ENCODE measurements at regions not wholly inside any gene's neighbourhood (a gene's known extent, or its start where the extent isn't known, plus 50 kb on each side); places are given as distances from the start of the nearest gene placed in this dataset.
"Not testable (repeated sequence)": the region's sequence is repeated elsewhere in the genome, so short reads cannot be mapped to it uniquely, and the experiment has no call there.

DNA sequence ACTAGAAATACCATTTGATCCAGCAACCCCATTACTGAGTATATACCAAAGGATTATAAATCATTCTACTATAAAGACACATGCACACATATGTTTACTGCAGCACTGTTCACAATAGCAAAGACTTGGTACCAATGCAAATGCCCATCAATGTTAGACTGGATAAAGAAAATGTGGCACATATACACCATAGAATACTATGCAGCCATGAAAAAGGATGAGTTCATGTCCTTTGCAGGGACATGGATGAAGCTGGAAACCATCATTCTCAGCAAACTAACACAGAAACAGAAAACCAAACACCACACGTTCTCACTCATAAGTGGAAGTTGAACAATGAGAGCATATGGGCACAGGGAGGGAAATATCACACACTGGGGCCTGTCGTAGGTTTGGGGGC is 106.0 kb downstream of the SPATA18 start:
- DNase-seq, ATAC-seq: not testable (repeated sequence)
- 13% methylated on average over 1 of the region's 2 CpGs for WGBS (ENCODE audit: insufficient coverage, low coverage, low lambda C conversion rate, missing lambda C conversion rate)

DNA sequence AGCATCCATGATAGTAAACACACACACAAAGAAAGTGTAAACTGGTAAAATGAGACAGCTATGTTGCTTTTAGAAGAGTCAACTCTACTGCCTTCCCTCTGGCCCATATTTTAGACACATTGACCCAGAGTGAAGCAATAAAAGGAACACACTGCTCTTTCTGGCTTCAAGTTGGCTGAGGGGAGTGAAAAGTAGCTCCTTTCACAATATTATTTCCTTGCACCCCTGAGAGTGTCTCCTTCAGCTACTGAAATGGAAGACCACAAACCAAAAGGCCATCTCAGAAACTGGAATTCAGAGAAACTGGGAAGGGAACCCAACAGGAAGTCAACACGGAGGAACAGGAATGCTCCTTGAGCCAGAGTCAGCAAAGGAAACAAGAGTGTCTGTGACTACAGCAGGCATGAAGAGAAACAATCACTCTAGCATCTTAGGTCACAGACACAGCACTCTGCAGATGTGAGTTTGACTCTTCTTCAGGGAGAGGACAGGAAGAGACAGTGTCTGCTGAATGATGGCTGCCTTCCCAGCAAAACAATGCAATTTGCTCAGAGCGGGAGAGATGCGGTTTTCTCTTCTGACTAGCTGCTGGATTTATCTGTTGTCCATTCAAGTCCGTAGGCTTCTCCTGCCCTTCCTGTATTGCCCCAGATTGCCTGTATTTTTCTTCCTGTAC is 106.7 kb downstream of the SPATA18 start:
- Histone ChIP-seq H3K36me3 (no peaks in the 10 kb centered on the region), H3K27me3 (no peaks in the 10 kb centered on the region), H3K9me3 (no peaks in the 10 kb centered on the region), H3K4me1 (no peaks in the 10 kb centered on the region), H3K27ac (no peak overlapping the region), H3K4me3 (no peak overlapping the region)
- DNase-seq (no peak), ATAC-seq (peak in 1 of 4 donors; percentile 38)
- TF ChIP-seq, protein P1, sequence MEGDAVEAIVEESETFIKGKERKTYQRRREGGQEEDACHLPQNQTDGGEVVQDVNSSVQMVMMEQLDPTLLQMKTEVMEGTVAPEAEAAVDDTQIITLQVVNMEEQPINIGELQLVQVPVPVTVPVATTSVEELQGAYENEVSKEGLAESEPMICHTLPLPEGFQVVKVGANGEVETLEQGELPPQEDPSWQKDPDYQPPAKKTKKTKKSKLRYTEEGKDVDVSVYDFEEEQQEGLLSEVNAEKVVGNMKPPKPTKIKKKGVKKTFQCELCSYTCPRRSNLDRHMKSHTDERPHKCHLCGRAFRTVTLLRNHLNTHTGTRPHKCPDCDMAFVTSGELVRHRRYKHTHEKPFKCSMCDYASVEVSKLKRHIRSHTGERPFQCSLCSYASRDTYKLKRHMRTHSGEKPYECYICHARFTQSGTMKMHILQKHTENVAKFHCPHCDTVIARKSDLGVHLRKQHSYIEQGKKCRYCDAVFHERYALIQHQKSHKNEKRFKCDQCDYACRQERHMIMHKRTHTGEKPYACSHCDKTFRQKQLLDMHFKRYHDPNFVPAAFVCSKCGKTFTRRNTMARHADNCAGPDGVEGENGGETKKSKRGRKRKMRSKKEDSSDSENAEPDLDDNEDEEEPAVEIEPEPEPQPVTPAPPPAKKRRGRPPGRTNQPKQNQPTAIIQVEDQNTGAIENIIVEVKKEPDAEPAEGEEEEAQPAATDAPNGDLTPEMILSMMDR (IDR thresholded peaks at IDR 0.05), result no peak
- TF ChIP-seq POLR2A (IDR thresholded peaks at IDR 0.05), result no peak
- intact Hi-C loops (cut with DNase I), result no loop called here
- 31% methylated on average over 2 of the region's 4 CpGs for WGBS (ENCODE audit: insufficient coverage, low coverage, low lambda C conversion rate, missing lambda C conversion rate)

More for the DNA sequence above, 106.0 kb downstream of the SPATA18 start:
- H3K27me3 ChIP-seq; H3K4me3 ChIP-seq; H3K27ac ChIP-seq; intact Hi-C loops (cut with DNase I); H3K36me3 ChIP-seq; H3K4me1 ChIP-seq; H3K9me3 ChIP-seq: not testable (repeated sequence)

DNA sequence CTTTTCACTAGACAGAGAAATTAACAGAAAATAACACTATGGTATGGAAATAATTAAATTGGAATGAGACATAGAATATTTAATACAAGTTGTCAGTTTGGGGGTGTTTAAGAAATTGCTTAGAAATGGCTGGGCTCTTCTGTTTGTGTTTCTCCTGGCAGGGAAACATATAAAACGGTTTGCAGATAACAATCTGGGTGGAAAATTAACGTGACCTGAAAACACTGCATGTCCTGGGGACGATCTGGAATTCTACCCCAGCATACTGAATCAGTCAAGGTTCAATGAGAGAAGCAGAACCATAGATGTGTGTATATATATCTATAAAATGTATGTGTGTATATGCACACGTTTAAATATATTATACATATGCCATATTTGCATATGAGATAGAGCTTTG is 109.8 kb downstream of the SPATA18 start:
- no peak overlapping the region for H3K27ac ChIP-seq
- ATAC-seq (no peak), DNase-seq (no peak)
- no peaks in the 10 kb centered on the region for H3K4me1 ChIP-seq
- H3K4me3 ChIP-seq, result no peak overlapping the region
- intact Hi-C loops (cut with DNase I), result no loop called here
- H3K36me3 ChIP-seq, result no peaks in the 10 kb centered on the region
- no peaks in the 10 kb centered on the region for H3K27me3 ChIP-seq
- H3K9me3 ChIP-seq, result no peaks in the 10 kb centered on the region
- TF ChIP-seq, protein P1 (IDR thresholded peaks at IDR 0.05), result no peak
- TF ChIP-seq POLR2A (IDR thresholded peaks at IDR 0.05), result no peak
- WGBS (ENCODE audit: insufficient coverage, low coverage, low lambda C conversion rate, missing lambda C conversion rate), result 32% methylated on average over 4 of the region's 4 CpGs

DNA sequence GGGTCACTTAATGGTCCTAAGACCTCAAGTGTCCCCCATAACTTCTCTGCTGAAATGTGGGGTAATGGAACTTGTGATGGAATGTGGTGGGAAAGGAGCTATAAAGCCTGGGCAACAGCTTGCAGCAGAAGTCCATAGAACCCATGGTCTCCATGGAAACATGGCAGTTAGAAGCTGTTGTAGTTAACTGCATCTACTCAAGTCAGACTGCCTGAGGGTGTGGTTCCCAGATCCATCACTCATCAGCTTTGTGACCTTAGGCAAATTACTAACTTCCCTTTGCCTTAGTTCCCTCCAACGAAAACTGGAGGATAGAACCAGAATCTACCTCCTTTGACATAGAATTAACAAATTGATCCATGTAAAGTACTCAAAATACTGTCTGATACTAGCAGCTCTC is 113.0 kb downstream of the SPATA18 start:
- Histone ChIP-seq H3K27me3 (no peaks in the 10 kb centered on the region), H3K36me3 (no peaks in the 10 kb centered on the region), H3K9me3 (no peaks in the 10 kb centered on the region), H3K4me3 (no peak overlapping the region), H3K27ac (no peak overlapping the region), H3K4me1 (no peaks in the 10 kb centered on the region)
- TF ChIP-seq, protein P1 (IDR thresholded peaks at IDR 0.05), result no peak
- TF ChIP-seq POLR2A (IDR thresholded peaks at IDR 0.05), result no peak
- ATAC-seq (no peak), DNase-seq (no peak)
- WGBS (ENCODE audit: insufficient coverage, low coverage, low lambda C conversion rate, missing lambda C conversion rate), result 25% methylated on average over 1 of the region's 1 CpG
- intact Hi-C loops (cut with DNase I), result no loop called here

DNA sequence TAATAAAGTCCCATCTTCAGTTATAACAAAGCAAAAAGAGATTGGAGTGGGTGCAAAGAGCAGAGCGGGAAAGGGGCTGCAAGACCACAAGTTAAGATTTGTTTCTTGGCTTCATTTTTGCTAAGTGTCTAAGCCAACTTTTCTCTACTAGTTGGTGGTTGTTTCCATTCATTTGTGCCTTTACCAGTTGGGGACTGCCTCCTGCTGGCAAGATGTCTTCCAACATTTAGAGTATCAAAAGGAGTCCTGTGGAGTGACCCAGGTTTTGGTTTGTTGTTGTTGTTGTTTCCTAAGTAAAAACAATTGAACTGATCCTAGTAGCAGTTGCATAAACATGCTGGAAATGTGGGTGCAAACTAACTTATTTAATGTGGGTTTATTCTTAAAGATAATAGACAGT is 121.1 kb downstream of the SPATA18 start:
- 69% methylated on average over 1 of the region's 1 CpG for WGBS (ENCODE audit: insufficient coverage, low coverage, low lambda C conversion rate, missing lambda C conversion rate)
- Histone ChIP-seq H3K27ac (no peak overlapping the region), H3K9me3 (no peaks in the 10 kb centered on the region), H3K4me1 (no peaks in the 10 kb centered on the region), H3K27me3 (no peaks in the 10 kb centered on the region), H3K4me3 (no peak overlapping the region), H3K36me3 (no peaks in the 10 kb centered on the region)
- DNase-seq (no peak), ATAC-seq (no peak)
- no peak for TF ChIP-seq POLR2A (IDR thresholded peaks at IDR 0.05)
- TF ChIP-seq, protein P1 (IDR thresholded peaks at IDR 0.05), result no peak
- intact Hi-C loops (cut with DNase I), result no loop called here

Measured in right lobe of liver (tissue), 6 donors.